ENCODE measurements at regions not wholly inside any gene's neighbourhood (a gene's known extent, or its start where the extent isn't known, plus 50 kb on each side); places are given as distances from the start of the nearest gene placed in this dataset.
"Not testable (repeated sequence)": the region's sequence is repeated elsewhere in the genome, so short reads cannot be mapped to it uniquely, and the experiment has no call there.

GRCh38 chrY:10958122-10958521 is 1430.4 kb downstream of the TSPY10 start:
- not testable (repeated sequence) for TF ChIP-seq CTCF (IDR thresholded peaks at IDR 0.05); EZH2 (IDR thresholded peaks at IDR 0.05; ENCODE audit: borderline replicate concordance, insufficient read depth, low read depth, low read length, poor library complexity, severe bottlenecking)

Measured in B cell (primary cell).